ENCODE measurements at regions not wholly inside any gene's neighbourhood (a gene's known extent, or its start where the extent isn't known, plus 50 kb on each side); places are given as distances from the start of the nearest gene placed in this dataset.

GRCh38 chr17:70368011-70368410 is 198.7 kb downstream of the KCNJ2 start:
- H3K27me3 ChIP-seq (ENCODE audit: control insufficient read depth in 1 of 2, insufficient read depth in 2 of 2, low read length in 1 of 2), result no peaks in the 10 kb centered on the region
- no peaks in the 10 kb centered on the region for H3K9me3 ChIP-seq (ENCODE audit: control insufficient read depth, low read length)
- no peaks in the 10 kb centered on the region for H3K36me3 ChIP-seq (ENCODE audit: control insufficient read depth in 1 of 2, insufficient read depth in 2 of 2, low read length in 1 of 2)
- ATAC-seq (ENCODE audit: low FRiP score) (no peak), DNase-seq (no peak)
- no peak overlapping the region for H3K27ac ChIP-seq (ENCODE audit: low read depth in 1 of 2, low read length in 2 of 2)
- no peaks in the 10 kb centered on the region for H3K4me1 ChIP-seq (ENCODE audit: control insufficient read depth in 1 of 2, insufficient read depth in 2 of 2, low read length in 2 of 2)
- no peak overlapping the region for H3K4me3 ChIP-seq (ENCODE audit: low read length in 2 of 2)
- intact Hi-C loops (cut with DNase I), result no loop called here

- H3K36me3 ChIP-seq (ENCODE audit: control insufficient read depth in 1 of 2, insufficient read depth in 2 of 2, low read length in 1 of 2), result no peaks in the 10 kb centered on the region
- ATAC-seq (ENCODE audit: low FRiP score), result no peak
- WGBS, 2 donors, result 80 to 81% methylated on average over 2 of the region's 2 CpGs
- H3K27me3 ChIP-seq (ENCODE audit: control insufficient read depth in 1 of 2, insufficient read depth in 2 of 2, low read length in 1 of 2), result no peaks in the 10 kb centered on the region
- H3K27ac ChIP-seq (ENCODE audit: low read depth in 1 of 2, low read length in 2 of 2), result no peak overlapping the region
- no peaks in the 10 kb centered on the region for H3K9me3 ChIP-seq (ENCODE audit: control insufficient read depth, low read length)
- H3K4me1 ChIP-seq (ENCODE audit: control insufficient read depth in 1 of 2, insufficient read depth in 2 of 2, low read length in 2 of 2), result no peaks in the 10 kb centered on the region
- DNase-seq, result no peak
- intact Hi-C loops (cut with DNase I), result no loop called here
- H3K4me3 ChIP-seq (ENCODE audit: low read length in 2 of 2), result no peak overlapping the region
Observed at GRCh38 chr17:70369391-70369790, 200.1 kb downstream of the KCNJ2 start.

GRCh38 chr17:70370816-70371215 is 201.5 kb downstream of the KCNJ2 start:
- 67 to 71% methylated on average over 4 of the region's 4 CpGs for WGBS, 2 donors

GRCh38 chr17:70373369-70373768 is 204.0 kb downstream of the KCNJ2 start:
- no peak overlapping the region for H3K4me3 ChIP-seq (ENCODE audit: low read length in 2 of 2)
- ATAC-seq (ENCODE audit: low FRiP score) (no peak), DNase-seq (no peak)
- 68 to 76% methylated on average over 1 of the region's 1 CpG for WGBS, 2 donors
- H3K27ac ChIP-seq (ENCODE audit: low read depth in 1 of 2, low read length in 2 of 2), result no peak overlapping the region
- no peaks in the 10 kb centered on the region for H3K9me3 ChIP-seq (ENCODE audit: control insufficient read depth, low read length)
- no peaks in the 10 kb centered on the region for H3K27me3 ChIP-seq (ENCODE audit: control insufficient read depth in 1 of 2, insufficient read depth in 2 of 2, low read length in 1 of 2)
- H3K36me3 ChIP-seq (ENCODE audit: control insufficient read depth in 1 of 2, insufficient read depth in 2 of 2, low read length in 1 of 2), result no peaks in the 10 kb centered on the region
- no peaks in the 10 kb centered on the region for H3K4me1 ChIP-seq (ENCODE audit: control insufficient read depth in 1 of 2, insufficient read depth in 2 of 2, low read length in 2 of 2)
- intact Hi-C loops (cut with DNase I), result no loop called here

More at GRCh38 chr17:70370816-70371215, 201.5 kb downstream of the KCNJ2 start:
- no peak for ATAC-seq (ENCODE audit: low FRiP score)
- no peak overlapping the region for H3K4me3 ChIP-seq (ENCODE audit: low read length in 2 of 2)
- H3K4me1 ChIP-seq (ENCODE audit: control insufficient read depth in 1 of 2, insufficient read depth in 2 of 2, low read length in 2 of 2), result no peaks in the 10 kb centered on the region
- H3K27ac ChIP-seq (ENCODE audit: low read depth in 1 of 2, low read length in 2 of 2), result no peak overlapping the region
- intact Hi-C loops (cut with DNase I), result no loop called here
- no peaks in the 10 kb centered on the region for H3K27me3 ChIP-seq (ENCODE audit: control insufficient read depth in 1 of 2, insufficient read depth in 2 of 2, low read length in 1 of 2)
- H3K36me3 ChIP-seq (ENCODE audit: control insufficient read depth in 1 of 2, insufficient read depth in 2 of 2, low read length in 1 of 2), result no peaks in the 10 kb centered on the region
- H3K9me3 ChIP-seq (ENCODE audit: control insufficient read depth, low read length), result no peaks in the 10 kb centered on the region
- DNase-seq, result no peak

- H3K4me1 ChIP-seq (ENCODE audit: control insufficient read depth in 1 of 2, insufficient read depth in 2 of 2, low read length in 2 of 2), result no peaks in the 10 kb centered on the region
- H3K9me3 ChIP-seq (ENCODE audit: control insufficient read depth, low read length), result no peaks in the 10 kb centered on the region
- intact Hi-C loops (cut with DNase I), result no loop called here
- no peak for ATAC-seq (ENCODE audit: low FRiP score)
- WGBS, 2 donors, result 51 to 58% methylated on average over 7 of the region's 7 CpGs
- no peak for DNase-seq
- H3K36me3 ChIP-seq (ENCODE audit: control insufficient read depth in 1 of 2, insufficient read depth in 2 of 2, low read length in 1 of 2), result no peaks in the 10 kb centered on the region
- H3K4me3 ChIP-seq (ENCODE audit: low read length in 2 of 2), result no peak overlapping the region
- no peaks in the 10 kb centered on the region for H3K27me3 ChIP-seq (ENCODE audit: control insufficient read depth in 1 of 2, insufficient read depth in 2 of 2, low read length in 1 of 2)
- H3K27ac ChIP-seq (ENCODE audit: low read depth in 1 of 2, low read length in 2 of 2), result no peak overlapping the region
Observed at GRCh38 chr17:70374496-70374895, 205.2 kb downstream of the KCNJ2 start.

- no peak for ATAC-seq (ENCODE audit: low FRiP score)
- WGBS, 2 donors, result 73 to 79% methylated on average over 1 of the region's 1 CpG
Observed at GRCh38 chr17:70375406-70375805, 206.1 kb downstream of the KCNJ2 start.

GRCh38 chr17:70375813-70376770 is 206.8 kb downstream of the KCNJ2 start:
- 82 to 84% methylated on average over 4 of the region's 4 CpGs for WGBS, 2 donors
- no peaks in the 10 kb centered on the region for H3K9me3 ChIP-seq (ENCODE audit: control insufficient read depth, low read length)
- H3K4me1 ChIP-seq (ENCODE audit: control insufficient read depth in 1 of 2, insufficient read depth in 2 of 2, low read length in 2 of 2), result no peaks in the 10 kb centered on the region
- no peaks in the 10 kb centered on the region for H3K36me3 ChIP-seq (ENCODE audit: control insufficient read depth in 1 of 2, insufficient read depth in 2 of 2, low read length in 1 of 2)
- no peak overlapping the region for H3K4me3 ChIP-seq (ENCODE audit: low read length in 2 of 2)
- no peak for ATAC-seq (ENCODE audit: low FRiP score)
- intact Hi-C loops (cut with DNase I), result no loop called here
- no peak for DNase-seq
- H3K27me3 ChIP-seq (ENCODE audit: control insufficient read depth in 1 of 2, insufficient read depth in 2 of 2, low read length in 1 of 2), result no peaks in the 10 kb centered on the region
- H3K27ac ChIP-seq (ENCODE audit: low read depth in 1 of 2, low read length in 2 of 2), result no peak overlapping the region

More at GRCh38 chr17:70375406-70375805, 206.1 kb downstream of the KCNJ2 start:
- intact Hi-C loops (cut with DNase I), result no loop called here
- Histone ChIP-seq H3K27me3 (ENCODE audit: control insufficient read depth in 1 of 2, insufficient read depth in 2 of 2, low read length in 1 of 2) (no peaks in the 10 kb centered on the region), H3K27ac (ENCODE audit: low read depth in 1 of 2, low read length in 2 of 2) (no peak overlapping the region), H3K36me3 (ENCODE audit: control insufficient read depth in 1 of 2, insufficient read depth in 2 of 2, low read length in 1 of 2) (no peaks in the 10 kb centered on the region), H3K4me1 (ENCODE audit: control insufficient read depth in 1 of 2, insufficient read depth in 2 of 2, low read length in 2 of 2) (no peaks in the 10 kb centered on the region), H3K4me3 (ENCODE audit: low read length in 2 of 2) (no peak overlapping the region), H3K9me3 (ENCODE audit: control insufficient read depth, low read length) (no peaks in the 10 kb centered on the region)
- no peak for DNase-seq

- ATAC-seq (ENCODE audit: low FRiP score), result no peak
Observed at GRCh38 chr17:70377654-70378053, 208.3 kb downstream of the KCNJ2 start.

GRCh38 chr17:70378076-70378475 is 208.7 kb downstream of the KCNJ2 start:
- DNase-seq (no peak), ATAC-seq (ENCODE audit: low FRiP score) (no peak)
- Histone ChIP-seq H3K36me3 (ENCODE audit: control insufficient read depth in 1 of 2, insufficient read depth in 2 of 2, low read length in 1 of 2) (no peaks in the 10 kb centered on the region), H3K4me3 (ENCODE audit: low read length in 2 of 2) (no peak overlapping the region), H3K9me3 (ENCODE audit: control insufficient read depth, low read length) (no peaks in the 10 kb centered on the region), H3K27me3 (ENCODE audit: control insufficient read depth in 1 of 2, insufficient read depth in 2 of 2, low read length in 1 of 2) (no peaks in the 10 kb centered on the region), H3K4me1 (ENCODE audit: control insufficient read depth in 1 of 2, insufficient read depth in 2 of 2, low read length in 2 of 2) (no peaks in the 10 kb centered on the region), H3K27ac (ENCODE audit: low read depth in 1 of 2, low read length in 2 of 2) (no peak overlapping the region)
- intact Hi-C loops (cut with DNase I), result loop anchor here in 1 of 2 donors (2.0 kb wide), 1 partner anchor 57 kb away; no protein-coding TSS in a partner anchor

More at GRCh38 chr17:70377654-70378053, 208.3 kb downstream of the KCNJ2 start:
- Histone ChIP-seq H3K4me1 (ENCODE audit: control insufficient read depth in 1 of 2, insufficient read depth in 2 of 2, low read length in 2 of 2) (no peaks in the 10 kb centered on the region), H3K27me3 (ENCODE audit: control insufficient read depth in 1 of 2, insufficient read depth in 2 of 2, low read length in 1 of 2) (no peaks in the 10 kb centered on the region), H3K36me3 (ENCODE audit: control insufficient read depth in 1 of 2, insufficient read depth in 2 of 2, low read length in 1 of 2) (no peaks in the 10 kb centered on the region), H3K27ac (ENCODE audit: low read depth in 1 of 2, low read length in 2 of 2) (no peak overlapping the region), H3K4me3 (ENCODE audit: low read length in 2 of 2) (no peak overlapping the region), H3K9me3 (ENCODE audit: control insufficient read depth, low read length) (no peaks in the 10 kb centered on the region)
- intact Hi-C loops (cut with DNase I), result loop anchor here in 1 of 2 donors (2.0 kb wide), 1 partner anchor 57 kb away; no protein-coding TSS in a partner anchor
- no peak for DNase-seq
- 69 to 72% methylated on average over 4 of the region's 4 CpGs for WGBS, 2 donors
